ENCODE measurements at regions not wholly inside any gene's neighbourhood (a gene's known extent, or its start where the extent isn't known, plus 50 kb on each side); places are given as distances from the start of the nearest gene placed in this dataset.
A peak's percentile ranks its signal among the peaks of the same experiment; 100 is the strongest.

- peak; percentile 57 for TF ChIP-seq ZNF18 (CRISPR knock-in tag; IDR thresholded peaks at IDR 0.05; ENCODE audit: insufficient replicate concordance)
- peak; percentile 65 for TF ChIP-seq CBFB (CRISPR knock-in tag; IDR thresholded peaks at IDR 0.05)
- TF ChIP-seq ZNF589 (CRISPR knock-in tag; conservative IDR thresholded peaks at IDR 0.05) = peak; percentile 84
- peak; percentile 87 for TF ChIP-seq MXD4 (CRISPR knock-in tag; IDR thresholded peaks at IDR 0.05)
- TF ChIP-seq MYPOP (CRISPR knock-in tag; IDR thresholded peaks at IDR 0.05) = peak; percentile 68; the same call in 1 of the 2 replicates
- TF ChIP-seq DZIP1 (CRISPR knock-in tag; IDR thresholded peaks at IDR 0.05) = peak; percentile 81; the same call in 1 of the 2 replicates
- no peak for TF ChIP-seq MTA3 (CRISPR knock-in tag; IDR thresholded peaks at IDR 0.05)
- TF ChIP-seq ZSCAN31 (CRISPR knock-in tag; IDR thresholded peaks at IDR 0.05; ENCODE audit: low read depth) = no peak; the same call in 1 of the 2 replicates
- no peak for TF ChIP-seq CERS6 (CRISPR knock-in tag; IDR thresholded peaks at IDR 0.05)
- peak; percentile 89; the same call in 1 of the 2 replicates for TF ChIP-seq TEAD2 (CRISPR knock-in tag; IDR thresholded peaks at IDR 0.05)
- peak; percentile 79; the same call in 1 of the 2 replicates for TF ChIP-seq TAF1 (CRISPR knock-in tag; IDR thresholded peaks at IDR 0.05)
- no peak for TF ChIP-seq HOXD1 (CRISPR knock-in tag; IDR thresholded peaks at IDR 0.05)
- peak; percentile 88 for TF ChIP-seq BORCS8-MEF2B (CRISPR knock-in tag; IDR thresholded peaks at IDR 0.05)
- TF ChIP-seq TRAFD1 (CRISPR knock-in tag; IDR thresholded peaks at IDR 0.05; ENCODE audit: borderline replicate concordance) = no peak; the same call in 1 of the 2 replicates
- no peak for TF ChIP-seq DBP (CRISPR knock-in tag; IDR thresholded peaks at IDR 0.05; ENCODE audit: not compliant biosample characterization)
- no peak for TF ChIP-seq NR1H2 (CRISPR knock-in tag; IDR thresholded peaks at IDR 0.05; ENCODE audit: borderline replicate concordance, low read depth)
- peak; percentile 78 for TF ChIP-seq ZMYM3 (CRISPR knock-in tag; IDR thresholded peaks at IDR 0.05)
- no peak for TF ChIP-seq ZNF260 (CRISPR knock-in tag; IDR thresholded peaks at IDR 0.05; ENCODE audit: borderline replicate concordance, low read depth)
- peak; percentile 90 for TF ChIP-seq FOXO1 (CRISPR knock-in tag; IDR thresholded peaks at IDR 0.05)
- peak; percentile 25; the same call in 1 of the 2 replicates for TF ChIP-seq KLF13 (CRISPR knock-in tag; IDR thresholded peaks at IDR 0.05)
Measured at GRCh38 chr20:22523499-22524392, 60.6 kb downstream of the FOXA2 start (continued).

All from HepG2 (cell line).